H1 (cell line): ENCODE measurements at regions not wholly inside any gene's neighbourhood (a gene's known extent, or its start where the extent isn't known, plus 50 kb on each side); places are given as distances from the start of the nearest gene placed in this dataset.
A peak's percentile ranks its signal among the peaks of the same experiment; 100 is the strongest.
"Not testable (repeated sequence)": the region's sequence is repeated elsewhere in the genome, so short reads cannot be mapped to it uniquely, and the experiment has no call there.

ENCODE experiments used
- CTCF ChIA-PET: fragments of 300-600 bp; sonication (Branson Sonifier 250); formaldehyde crosslinking; loops from one replicate; lab custom pipeline; 2021; ENCODE audit not compliant: partially characterized antibody; lab: Charles Lee
- POLR2A ChIA-PET: fragments of 300-600 bp; sonication (Branson Sonifier 250); formaldehyde crosslinking; loops from one replicate; lab custom pipeline; 2021; ENCODE audit warnings: inconsistent platforms; ENCODE audit not compliant: partially characterized antibody; lab: Charles Lee
- DNase-seq, 2 experiments: peaks; one replicate each; pipeline versions ENCODE4 v3.0.0 to v3.0.0-alpha.2; 2010 to 2022; ENCODE audit warnings: low spot score in 2 of 2, low read depth in 1 of 2, mixed read lengths in 1 of 2
- FAIRE-seq: peaks from 2 replicates; lab custom pipeline; 2011; peaks lifted over from hg19 to GRCh38; lab: Jason Lieb, UNC
- H2AFZ ChIP-seq: 2 replicates; pipeline ENCODE4 v1.8.1; 2012; ENCODE audit warnings: low read length, inconsistent platforms
- H2AK5ac ChIP-seq: 2 replicates; pipeline ENCODE4 v1.6.1; 2013; ENCODE audit warnings: low read depth, low read length
- H2BK120ac ChIP-seq: replicated peaks from 2 replicates; pipeline ENCODE3; 2013; ENCODE audit warnings: low read depth, low read length, inconsistent platforms
- H2BK12ac ChIP-seq: 2 replicates; pipeline ENCODE4 v1.6.1; 2013; ENCODE audit warnings: low read depth, low read length
- H2BK15ac ChIP-seq: 2 replicates; pipeline ENCODE4 v1.6.1; 2013; ENCODE audit warnings: low read length
- H2BK20ac ChIP-seq: 2 replicates; pipeline ENCODE4 v1.6.1; 2013; ENCODE audit warnings: low read length
- H2BK5ac ChIP-seq: 2 replicates; pipeline ENCODE4 v1.6.1; 2013; ENCODE audit warnings: low read depth, low read length
- H3K14ac ChIP-seq: 2 replicates; pipeline ENCODE4 v1.6.1; 2013; ENCODE audit warnings: inconsistent platforms; ENCODE audit not compliant: insufficient read length
- H3K18ac ChIP-seq: 2 replicates; pipeline ENCODE4 v1.6.1; 2013; ENCODE audit warnings: low read length; ENCODE audit errors: extremely low read depth
- H3K23ac ChIP-seq: 2 replicates; pipeline ENCODE4 v1.6.1; 2013; ENCODE audit warnings: inconsistent platforms; ENCODE audit not compliant: insufficient read length
- H3K23me2 ChIP-seq: 2 replicates; pipeline ENCODE4 v1.6.1; 2013; ENCODE audit warnings: low read depth, low read length
- H3K27ac ChIP-seq: 2 replicates; pipeline ENCODE4 v1.6.1; 2011; ENCODE audit warnings: low read depth, low read length, inconsistent platforms
- H3K27me3 ChIP-seq, 4 experiments: replicated peaks in 1 of 4; 1 replicate in 1 of 4; 2 replicates in 3 of 4; pipeline versions ENCODE4 v1.6.1 to v1.8.1; 2011 to 2013; ENCODE audit warnings: low read length in 3 of 4, mild to moderate bottlenecking in 3 of 4, inconsistent platforms in 2 of 4, mixed read lengths in 2 of 4, moderate library complexity in 1 of 4; ENCODE audit not compliant: control insufficient read depth in 3 of 4, insufficient read depth in 3 of 4; ENCODE audit errors: extremely low read depth in 1 of 4
- H3K36me3 ChIP-seq, 4 experiments: 2 replicates each; pipeline versions ENCODE4 v1.6.1 to v1.8.1; 2011 to 2013; ENCODE audit warnings: mild to moderate bottlenecking in 4 of 4, low read length in 3 of 4, moderate library complexity in 2 of 4, control low read depth in 1 of 4, inconsistent platforms in 1 of 4; ENCODE audit not compliant: insufficient read depth in 4 of 4, control insufficient read depth in 2 of 4
- H3K4ac ChIP-seq: replicated peaks from 2 replicates; pipeline ENCODE3; 2013; ENCODE audit warnings: low read length, low read depth, mixed read lengths, inconsistent platforms; ENCODE audit not compliant: insufficient read length
- H3K4me1 ChIP-seq, 4 experiments: replicated peaks in 1 of 4; 1 replicate in 1 of 4; 2 replicates in 3 of 4; pipeline versions ENCODE4 v1.6.1 to v1.8.1; 2011 to 2013; ENCODE audit warnings: low read length in 3 of 4, inconsistent platforms in 2 of 4, mixed read lengths in 1 of 4; ENCODE audit not compliant: insufficient read depth in 4 of 4, control insufficient read depth in 3 of 4
- H3K4me2 ChIP-seq, 2 experiments: 2 replicates each; pipeline versions ENCODE4 v1.6.1 to v1.8.1; 2011 to 2013; ENCODE audit warnings: low read depth in 2 of 2, low read length in 2 of 2, control low read depth in 1 of 2, inconsistent platforms in 1 of 2, mild to moderate bottlenecking in 1 of 2; ENCODE audit not compliant: insufficient read depth in 1 of 2
- H3K4me3 ChIP-seq, 4 experiments: fragments of 200-600, 300-600 bp in 1 of 4; sonication (generic), shearing (Covaris generic), sonication (Bioruptor Twin) in 1 of 4; 2 replicates each; pipeline versions ENCODE4 v1.5.1 to v1.8.1; 2011 to 2016; ENCODE audit warnings: low read length in 4 of 4, low read depth in 3 of 4, control low read depth in 2 of 4, inconsistent platforms in 2 of 4, mild to moderate bottlenecking in 2 of 4, mixed read lengths in 1 of 4, moderate library complexity in 1 of 4; ENCODE audit not compliant: insufficient read depth in 2 of 4; ENCODE audit errors: extremely low read depth in 1 of 4
- H3K56ac ChIP-seq: replicated peaks from 2 replicates; pipeline ENCODE3; 2013; ENCODE audit warnings: low read depth, mild to moderate bottlenecking, mixed read lengths, low read length, inconsistent platforms; ENCODE audit not compliant: insufficient read length
- H3K79me1 ChIP-seq: 2 replicates; pipeline ENCODE4 v1.6.1; 2013; ENCODE audit warnings: low read depth, low read length, control low read depth
- H3K79me2 ChIP-seq, 2 experiments: 2 replicates each; pipeline versions ENCODE4 v1.6.1 to v1.8.1; 2012 to 2013; ENCODE audit warnings: low read length in 2 of 2, mild to moderate bottlenecking in 2 of 2, inconsistent platforms in 1 of 2; ENCODE audit not compliant: insufficient read depth in 2 of 2, control insufficient read depth in 1 of 2
- H3K9ac ChIP-seq, 4 experiments: replicated peaks in 1 of 4; 1 replicate in 1 of 4; 2 replicates in 3 of 4; pipeline versions ENCODE4 v1.6.1 to v1.8.1; 2011 to 2013; ENCODE audit warnings: low read depth in 3 of 4, low read length in 3 of 4, control low read depth in 2 of 4, mild to moderate bottlenecking in 2 of 4, moderate library complexity in 2 of 4, inconsistent platforms in 1 of 4; ENCODE audit errors: extremely low read depth in 1 of 4
- H3K9me3 ChIP-seq, 2 experiments: 2 replicates each; pipeline versions ENCODE4 v1.6.1 to v1.8.1; 2012 to 2013; ENCODE audit warnings: mild to moderate bottlenecking in 2 of 2, moderate library complexity in 2 of 2, control low read depth in 1 of 2, inconsistent platforms in 1 of 2, low read depth in 1 of 2, low read length in 1 of 2, mixed read lengths in 1 of 2; ENCODE audit not compliant: insufficient read depth in 2 of 2
- H4K20me1 ChIP-seq, 2 experiments: replicated peaks in 1 of 2; 2 replicates each; pipeline versions ENCODE3 to v1.8.1; 2011 to 2013; ENCODE audit warnings: inconsistent platforms in 2 of 2, low read length in 2 of 2, mild to moderate bottlenecking in 1 of 2; ENCODE audit not compliant: insufficient read depth in 2 of 2, control insufficient read depth in 1 of 2
- H4K5ac ChIP-seq: 2 replicates; pipeline ENCODE4 v1.6.1; 2013; ENCODE audit warnings: low read length, low read depth, mixed read lengths, inconsistent platforms; ENCODE audit not compliant: insufficient read length
- H4K8ac ChIP-seq: 2 replicates; pipeline ENCODE4 v1.8.0; 2013; ENCODE audit warnings: mild to moderate bottlenecking, moderate library complexity, low read length, inconsistent platforms; ENCODE audit not compliant: insufficient read depth; ENCODE audit errors: extremely low read depth
- H4K91ac ChIP-seq: replicated peaks from 2 replicates; pipeline ENCODE3; 2013; ENCODE audit warnings: low read length, mixed read lengths, inconsistent platforms; ENCODE audit not compliant: insufficient read length
- JUND ChIP-seq: IDR thresholded peaks from 2 replicates; pipeline ENCODE4 v1.6.1; 2011; ENCODE audit warnings: mild to moderate bottlenecking, improper control_type of control experiment, low read length
- WGBS, 2 experiments: shearing (Covaris generic) in 1 of 2; methylation state at CpG; one replicate each; pipeline versions ENCODE4 v1.1.6 to v1.1.7; 2013 to 2015; ENCODE audit warnings: low lambda C conversion rate in 2 of 2, mixed read lengths in 2 of 2, inconsistent platforms in 1 of 2, low coverage in 1 of 2, missing lambda C conversion rate in 1 of 2; ENCODE audit not compliant: insufficient replicate concordance in 2 of 2, insufficient coverage in 1 of 2, insufficient read length in 1 of 2; ENCODE audit errors: extremely low coverage in 1 of 2, missing lambda C conversion rate in 1 of 2; 5-methylcytosine and 5-hydroxymethylcytosine counted together

DNA sequence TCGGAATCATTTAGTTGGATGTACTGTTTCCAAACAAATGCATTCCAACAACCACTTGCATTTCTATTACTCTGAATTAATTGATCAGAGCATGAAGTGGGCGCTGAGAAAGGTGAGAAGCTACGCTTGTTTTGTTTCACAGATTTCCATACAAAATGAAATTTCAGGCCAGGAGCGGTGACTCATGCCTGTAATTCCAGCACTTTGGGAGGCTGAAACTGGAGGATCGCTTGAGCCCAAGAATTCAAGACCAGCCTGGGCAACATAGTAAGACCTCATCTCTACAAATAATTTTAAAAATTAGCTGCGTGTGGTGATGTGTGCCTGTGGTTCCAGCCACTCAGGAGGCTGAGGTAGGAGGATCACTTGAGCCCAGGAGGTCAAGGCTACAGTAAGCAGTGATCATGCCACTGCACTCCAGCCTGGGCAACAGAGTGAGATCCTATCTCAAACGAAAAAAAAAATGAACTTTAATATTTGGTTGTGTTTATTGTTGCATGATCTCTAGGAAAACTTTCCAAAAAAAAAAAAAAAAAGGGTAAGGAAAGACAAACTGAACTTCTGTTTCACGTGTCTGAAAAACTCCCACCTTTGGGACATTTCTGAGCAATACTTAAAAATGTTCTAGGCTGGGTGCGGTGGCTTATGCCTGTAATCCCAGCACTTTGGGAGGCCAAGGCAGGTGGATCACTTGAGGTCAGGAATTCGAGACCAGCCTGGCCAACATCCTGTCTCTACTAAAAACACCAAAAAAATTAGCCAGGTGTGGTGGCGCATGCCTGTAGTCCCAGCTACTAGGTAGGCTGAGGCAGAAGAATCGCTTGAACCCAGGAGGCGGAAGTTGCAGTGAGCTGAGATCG, 103.1 kb downstream of the TFAP2A start:
- H2BK15ac ChIP-seq, H3K79me1 ChIP-seq, H3K4me3 ChIP-seq, H2BK5ac ChIP-seq, H3K79me2 ChIP-seq, H3K27me3 ChIP-seq, H3K4ac ChIP-seq, FAIRE-seq, H3K27ac ChIP-seq, H3K36me3 ChIP-seq, H4K8ac ChIP-seq, H2AFZ ChIP-seq, H4K91ac ChIP-seq, H3K18ac ChIP-seq, H2AK5ac ChIP-seq, DNase-seq, H3K4me2 ChIP-seq, H2BK20ac ChIP-seq, H4K20me1 ChIP-seq, H2BK120ac ChIP-seq, H3K23ac ChIP-seq, H4K5ac ChIP-seq, H3K56ac ChIP-seq, H3K9me3 ChIP-seq, H3K9ac ChIP-seq, H3K23me2 ChIP-seq, POLR2A ChIA-PET, H3K14ac ChIP-seq, H2BK12ac ChIP-seq: not testable (repeated sequence)
- CTCF ChIA-PET: interaction anchor here (0.6 to 1.1 kb wide), 2 partner anchors 10 to 15 kb away, joined by 3 read pairs; no protein-coding TSS in a partner anchor
- 86% methylated on average over 14 of the region's 14 CpGs; no CpG with 5 or more reads in 1 of the 2 experiments for WGBS, 2 experiments
- 0 out of 2 replicates have a peak, but pooled peaks have one; percentile 27 for TF ChIP-seq JUND
- peaks cover 9 to 31% (median 20%) of the 10 kb centered on the region in 4 experiments; a peak in 6 of 7 replicates for H3K4me1 ChIP-seq
